Stimulated activated CD4-positive, alpha-beta T cell treated with anti-CD3 and anti-CD28 coated beads, TNF-alpha, amount 100 ng/mL, for 48 hours (primary cell): ENCODE measurements at regions not wholly inside any gene's neighbourhood (a gene's known extent, or its start where the extent isn't known, plus 50 kb on each side); places are given as distances from the start of the nearest gene placed in this dataset.
"Not testable (repeated sequence)": the region's sequence is repeated elsewhere in the genome, so short reads cannot be mapped to it uniquely, and the experiment has no call there.

Experiments
- DNase-seq, 3 donors: peaks; one replicate each; pipeline ENCODE4 v3.0.0-alpha.2; 2020; ENCODE audit warnings: low read depth in 3 of 3

DNA sequence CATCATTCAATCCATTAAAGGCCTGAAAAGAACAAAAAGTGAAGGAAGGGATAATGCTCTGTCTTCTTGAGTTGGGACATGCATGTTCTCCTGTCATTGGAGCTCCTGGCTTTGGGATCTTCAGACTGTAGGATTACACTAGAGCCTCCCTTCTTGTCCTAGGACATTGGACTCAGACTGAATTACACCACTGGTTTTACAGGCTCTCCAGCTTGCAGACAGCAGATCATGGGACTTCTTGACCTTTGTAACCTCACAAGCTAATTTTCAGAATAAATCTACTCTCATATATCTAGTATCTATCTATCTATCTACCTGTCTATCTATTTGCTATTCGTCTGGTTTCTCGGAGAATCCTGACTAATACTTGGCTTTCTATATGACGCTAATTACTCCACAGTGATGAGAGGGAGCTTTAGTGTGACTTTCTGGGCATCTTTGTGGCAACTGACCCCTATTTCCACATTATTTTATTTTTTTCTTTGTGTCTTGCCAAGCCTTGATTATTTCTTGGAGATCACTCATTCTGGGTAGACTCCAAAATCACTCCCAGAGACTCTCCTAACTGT is 151.9 kb upstream of the ZNF184 start:
- no peak for DNase-seq

GRCh38 chr6:27623103-27623502 is 150.2 kb upstream of the ZNF184 start:
- DNase-seq, result no peak

- DNase-seq, result no peak
These were observed 146.5 kb upstream of the ZNF184 start for GRCh38 chr6:27619436-27619835.

GRCh38 chr6:27617700-27618689 is 145.1 kb upstream of the ZNF184 start:
- no peak for DNase-seq

- no peak for DNase-seq
These were observed 144.3 kb upstream of the ZNF184 start for GRCh38 chr6:27617046-27617687.

- DNase-seq, result no peak
These were observed 143.6 kb upstream of the ZNF184 start for GRCh38 chr6:27616328-27617045.

GRCh38 chr6:27611451-27611850 is 138.5 kb upstream of the ZNF184 start:
- DNase-seq, result no peak

- no peak for DNase-seq
These were observed 136.3 kb upstream of the ZNF184 start for GRCh38 chr6:27608916-27609883.

GRCh38 chr6:27605401-27606342 is 132.8 kb upstream of the ZNF184 start:
- no peak for DNase-seq

- no peak for DNase-seq
These were observed 132.1 kb upstream of the ZNF184 start for GRCh38 chr6:27604986-27605385.

DNA sequence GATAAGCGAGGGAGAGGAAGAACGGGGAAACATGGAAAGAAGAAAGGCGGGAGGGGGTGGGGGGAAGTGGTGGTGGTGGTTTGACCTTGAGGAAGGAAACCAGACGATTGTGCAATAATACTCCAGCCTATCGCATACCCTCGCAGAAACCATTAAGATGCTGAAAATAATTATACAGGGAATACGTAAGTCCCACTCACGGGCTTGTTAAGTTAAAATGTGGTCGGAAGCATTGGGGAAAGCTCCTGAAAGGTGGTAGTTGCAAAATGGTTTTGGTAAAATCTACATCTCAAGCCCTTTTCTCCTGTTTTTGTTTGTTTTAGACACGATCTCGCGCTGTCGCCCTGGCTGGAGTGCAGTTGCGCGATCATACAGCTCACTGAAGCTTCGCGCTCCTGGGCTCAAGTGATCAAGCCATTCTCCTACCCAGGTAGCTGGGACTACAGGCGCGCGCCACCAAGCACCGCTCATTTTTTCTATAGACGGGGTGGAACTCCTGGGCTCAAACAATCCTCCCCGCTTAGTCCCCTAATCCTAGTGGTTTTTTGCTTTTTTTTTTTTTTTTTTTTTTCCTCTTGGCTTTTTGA is 128.9 kb upstream of the ZNF184 start:
- DNase-seq, result no peak

GRCh38 chr6:27599859-27600532 is 127.1 kb upstream of the ZNF184 start:
- no peak for DNase-seq

GRCh38 chr6:27597031-27597567 is 124.2 kb upstream of the ZNF184 start:
- not testable (repeated sequence) for DNase-seq

DNA sequence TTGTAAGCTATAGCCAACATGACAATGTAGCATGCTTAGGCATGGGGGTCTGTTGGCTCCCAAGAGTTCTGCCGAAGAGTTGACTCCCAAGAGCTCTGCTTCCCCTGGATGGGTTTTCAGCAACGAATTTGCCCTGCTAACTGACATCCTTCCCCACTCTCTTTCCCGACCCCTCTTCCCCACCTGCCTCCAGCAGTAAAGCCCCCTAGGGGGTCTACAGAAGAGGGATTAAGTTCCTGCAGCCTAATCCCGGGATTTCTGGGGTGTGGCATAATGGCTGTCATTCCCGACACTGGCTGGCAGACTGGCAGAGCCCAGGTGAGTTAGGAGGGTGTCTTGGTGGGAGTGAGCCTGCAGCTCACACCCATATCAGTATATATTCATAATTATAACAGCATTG is 121.0 kb upstream of the ZNF184 start:
- DNase-seq, result no peak

GRCh38 chr6:27593200-27593818 is 120.4 kb upstream of the ZNF184 start:
- DNase-seq, result no peak

DNA sequence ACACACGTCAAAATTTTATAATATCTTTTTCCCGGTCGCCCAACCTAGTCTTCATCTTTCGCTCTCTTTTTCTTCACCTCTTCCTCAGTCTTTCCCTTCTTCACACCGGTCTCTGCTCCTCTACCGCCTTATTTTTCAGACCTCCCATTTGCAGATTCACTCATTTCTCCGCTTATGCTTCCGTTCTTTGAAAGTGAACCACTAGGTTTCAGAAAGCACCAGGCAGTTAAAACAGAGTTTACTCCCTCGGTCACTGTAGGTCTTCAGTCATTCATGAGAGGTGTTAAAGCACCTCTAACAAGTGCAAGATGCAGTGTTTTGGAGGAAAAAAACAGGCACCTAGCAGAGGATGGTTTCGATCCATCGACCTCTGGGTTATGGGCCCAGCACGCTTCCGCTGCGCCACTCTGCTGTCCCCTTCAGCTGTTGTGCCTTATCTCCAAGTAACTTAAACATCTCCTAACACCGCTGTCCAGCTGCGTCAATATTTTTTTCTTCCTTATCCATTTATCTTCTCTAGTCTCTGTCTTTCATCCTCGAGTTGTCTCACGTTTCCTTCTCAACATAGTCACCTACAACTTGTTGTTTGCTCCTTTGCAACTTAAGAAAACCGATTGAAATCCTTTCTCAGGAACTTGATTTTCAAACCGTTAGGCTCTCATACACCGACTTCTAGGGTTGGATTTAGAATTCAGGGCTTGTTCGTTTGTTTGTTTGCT is 119.7 kb upstream of the ZNF184 start:
- peak in 1 of 3 donors; percentile 47 for DNase-seq
